NCI-H345 treated with DMSO at 0.1 percent for 48 hours (cell line): ENCODE measurements at regions not wholly inside any gene's neighbourhood (a gene's known extent, or its start where the extent isn't known, plus 50 kb on each side); places are given as distances from the start of the nearest gene placed in this dataset.

ENCODE experiments used
- DNase-seq: peaks from one replicate; lab custom pipeline; 2025; ENCODE audit not compliant: unreplicated experiment; lab: John Stamatoyannopoulos, UW

DNA sequence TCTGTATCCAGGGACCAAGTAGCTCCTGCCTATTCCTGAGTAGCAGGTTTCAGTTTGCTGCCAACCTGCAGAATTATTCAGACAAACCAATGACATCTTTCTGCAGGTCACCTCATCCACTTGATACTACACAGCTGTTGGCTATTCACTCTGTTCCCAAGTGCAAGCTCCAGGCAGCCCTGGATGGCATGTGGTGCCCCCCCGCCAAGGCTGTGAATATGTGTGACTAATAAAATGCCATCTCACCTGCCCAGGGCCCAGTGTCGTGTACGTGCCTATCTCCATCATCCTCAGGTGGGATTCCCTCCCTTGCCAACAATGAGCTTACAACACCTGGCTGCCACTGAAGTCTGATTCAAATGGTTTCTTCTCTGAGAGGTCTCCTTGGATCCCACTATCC lies 125.8 kb downstream of the RAB11FIP2 start:
- no peak for DNase-seq

DNA sequence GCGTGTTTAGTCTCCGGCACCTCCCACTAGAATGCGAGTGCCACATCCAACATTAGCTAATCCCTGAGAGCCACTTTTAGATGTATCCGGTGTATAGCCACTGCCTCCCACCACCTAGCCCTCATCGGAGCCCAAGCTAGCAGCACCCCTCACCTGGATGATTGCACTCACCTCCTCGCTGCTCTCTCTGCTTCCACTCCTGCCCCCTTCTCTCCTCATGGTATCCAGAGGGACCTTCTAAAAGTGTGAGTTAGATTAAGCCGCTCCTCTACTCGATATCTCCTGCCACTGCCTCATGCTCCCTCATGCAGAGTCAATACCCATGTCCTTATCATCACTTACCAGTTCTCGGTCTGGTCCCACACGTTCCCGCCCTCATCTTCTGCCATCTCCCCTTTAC lies 125.3 kb downstream of the RAB11FIP2 start:
- DNase-seq = no peak

GRCh38 chr10:117924820-117925219 lies 121.9 kb downstream of the RAB11FIP2 start:
- DNase-seq = no peak

DNA sequence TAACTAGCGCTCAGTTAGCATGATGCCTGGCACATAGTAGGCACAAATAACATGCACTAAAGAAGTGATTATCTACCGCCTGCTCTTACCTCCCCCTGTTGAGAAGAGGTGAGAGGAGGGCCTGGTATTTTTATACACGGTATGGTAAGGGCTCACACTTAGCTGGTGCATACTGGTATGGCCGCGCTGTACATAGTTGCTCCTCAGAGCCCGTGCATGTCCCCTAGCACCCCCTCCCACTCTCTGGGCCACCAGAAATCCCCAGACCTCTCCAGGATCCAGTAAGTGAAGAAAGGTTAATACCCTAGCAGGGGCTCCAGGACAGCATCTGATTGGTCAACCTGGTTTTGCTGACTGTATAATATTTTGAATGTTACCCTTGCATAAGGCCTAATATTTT lies 121.4 kb downstream of the RAB11FIP2 start:
- no peak for DNase-seq

- no peak for DNase-seq
Observed at GRCh38 chr10:117926491-117926890, 120.2 kb downstream of the RAB11FIP2 start.

DNA sequence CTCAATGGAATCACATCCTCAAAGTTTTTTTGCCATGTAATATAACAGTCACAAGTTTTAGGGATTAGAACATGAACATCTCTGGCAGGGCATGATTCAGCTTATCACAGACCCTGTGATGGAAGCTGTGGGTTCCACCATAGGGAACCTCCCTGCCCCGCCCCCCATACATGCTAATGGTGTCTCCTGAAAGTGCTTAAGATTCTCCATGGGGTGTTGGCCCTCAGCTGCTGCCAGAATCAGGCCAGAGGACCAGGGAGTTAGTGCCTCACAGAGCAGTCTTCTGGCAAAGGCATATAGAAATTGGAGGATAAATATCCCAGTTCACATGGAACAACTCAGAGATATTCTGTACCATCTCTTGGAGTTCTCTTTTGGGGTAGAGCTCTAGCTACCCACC lies 119.4 kb downstream of the RAB11FIP2 start:
- DNase-seq = no peak

- DNase-seq = no peak
Observed at GRCh38 chr10:117927871-117928270, 118.9 kb downstream of the RAB11FIP2 start.

DNA sequence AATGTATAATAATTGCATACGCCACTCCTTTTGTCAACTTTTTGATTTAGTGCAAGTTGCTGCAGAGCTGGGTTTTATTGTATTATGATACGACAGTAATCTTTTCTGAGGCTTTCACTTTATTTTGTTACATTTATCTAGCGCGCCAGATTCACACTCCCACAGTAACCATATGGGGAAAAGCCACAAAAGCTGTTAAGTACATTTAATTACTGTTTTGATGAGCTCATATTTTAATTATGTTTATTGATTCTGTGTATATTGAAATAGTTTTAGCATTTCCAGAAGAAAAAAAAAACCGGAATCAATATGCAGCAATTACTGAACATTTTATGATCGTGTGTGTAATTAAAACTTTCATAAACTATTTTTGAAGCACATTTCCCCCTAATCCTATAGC lies 118.5 kb downstream of the RAB11FIP2 start:
- DNase-seq = no peak

DNA sequence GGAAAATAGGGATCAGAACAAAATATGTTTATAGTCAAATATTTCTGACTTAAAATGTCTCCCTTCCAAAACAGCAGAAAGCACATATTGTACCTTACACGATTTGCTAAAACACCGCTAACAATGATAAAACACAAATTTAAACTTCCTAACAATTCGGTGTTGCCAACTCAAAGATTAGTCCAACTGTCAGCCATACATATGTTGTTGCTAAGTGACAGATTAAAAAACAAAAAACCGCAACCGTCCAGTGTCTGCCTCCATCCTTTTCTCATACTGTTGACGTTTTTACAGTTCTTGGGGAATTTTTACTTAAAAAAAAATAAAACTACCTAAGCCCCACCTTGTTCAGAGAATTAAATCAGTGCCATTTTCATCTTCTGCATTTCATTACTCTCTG lies 118.0 kb downstream of the RAB11FIP2 start:
- no peak for DNase-seq

- DNase-seq = no peak
Observed at GRCh38 chr10:117929327-117930067, 117.2 kb downstream of the RAB11FIP2 start.

- no peak for DNase-seq
Observed at GRCh38 chr10:117931078-117931477, 115.7 kb downstream of the RAB11FIP2 start.

- DNase-seq = no peak
Observed at GRCh38 chr10:117933036-117933435, 113.7 kb downstream of the RAB11FIP2 start.

GRCh38 chr10:117934477-117934876 lies 112.3 kb downstream of the RAB11FIP2 start:
- DNase-seq = no peak

DNA sequence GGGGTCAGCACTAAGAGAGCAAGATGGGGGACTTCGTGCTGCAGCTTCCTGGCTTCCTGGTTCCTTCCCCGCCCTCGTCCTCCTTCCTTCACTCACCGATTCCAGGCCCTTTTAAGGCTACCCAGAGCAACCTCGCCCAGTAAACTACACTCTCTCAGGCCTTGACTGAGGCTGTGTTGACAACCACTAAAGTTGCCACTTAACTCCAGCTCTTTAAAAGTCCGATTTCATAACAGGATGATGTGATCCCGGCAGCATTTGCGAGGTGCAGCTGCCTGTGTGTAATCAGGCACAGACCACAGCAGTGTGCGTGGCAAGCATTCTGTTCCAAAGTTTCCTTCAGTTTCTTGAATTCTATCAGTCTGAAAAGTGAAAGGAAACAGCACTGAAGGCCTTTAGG lies 110.6 kb downstream of the RAB11FIP2 start:
- DNase-seq = no peak

- DNase-seq = no peak
Observed at GRCh38 chr10:117936566-117936965, 110.2 kb downstream of the RAB11FIP2 start.

GRCh38 chr10:117936976-117937375 lies 109.8 kb downstream of the RAB11FIP2 start:
- no peak for DNase-seq

DNA sequence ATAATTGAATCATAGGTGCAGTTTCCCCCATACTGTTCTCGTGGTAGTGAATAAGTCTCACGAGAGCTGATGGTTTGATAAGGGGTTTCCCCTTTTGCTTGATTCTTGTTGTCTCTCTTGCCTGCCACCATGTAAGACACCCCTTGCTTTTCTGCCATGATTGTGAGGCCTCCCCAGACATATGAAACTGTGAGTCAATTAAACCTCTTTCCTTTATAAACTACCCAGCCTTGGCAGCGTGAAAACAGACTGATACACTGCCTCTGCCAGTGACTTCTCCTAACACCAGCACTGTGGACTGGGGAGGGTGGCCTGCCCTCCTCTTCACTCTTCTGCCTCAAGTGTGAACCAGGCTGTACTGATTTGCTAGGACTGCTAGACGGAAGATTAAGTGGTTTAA lies 108.6 kb downstream of the RAB11FIP2 start:
- DNase-seq = no peak

GRCh38 chr10:117942226-117942625 lies 104.5 kb downstream of the RAB11FIP2 start:
- DNase-seq = no peak

GRCh38 chr10:117944676-117945447 lies 101.9 kb downstream of the RAB11FIP2 start:
- DNase-seq = no peak

DNA sequence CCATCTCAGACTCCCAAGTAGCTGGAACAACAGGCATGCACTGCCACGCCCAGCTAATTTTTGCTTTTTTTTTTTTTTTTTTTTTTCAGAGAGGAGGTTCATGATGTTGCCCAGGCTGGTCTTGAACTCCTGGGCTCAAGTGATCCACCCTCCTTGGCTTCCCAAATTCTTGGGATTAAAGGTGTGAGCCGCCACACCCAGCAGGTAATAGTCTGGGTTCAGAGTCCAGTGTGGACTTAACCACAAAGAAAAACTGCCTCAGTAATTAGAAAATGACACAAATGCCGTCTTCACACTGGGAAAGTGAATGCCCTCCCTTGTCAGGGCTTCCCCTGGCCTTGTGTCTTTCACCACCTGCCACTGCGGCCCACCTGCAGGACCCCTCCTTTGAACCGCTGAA lies 101.1 kb downstream of the RAB11FIP2 start:
- no peak for DNase-seq

GRCh38 chr10:117946525-117947070 lies 100.1 kb downstream of the RAB11FIP2 start:
- DNase-seq = no peak

DNA sequence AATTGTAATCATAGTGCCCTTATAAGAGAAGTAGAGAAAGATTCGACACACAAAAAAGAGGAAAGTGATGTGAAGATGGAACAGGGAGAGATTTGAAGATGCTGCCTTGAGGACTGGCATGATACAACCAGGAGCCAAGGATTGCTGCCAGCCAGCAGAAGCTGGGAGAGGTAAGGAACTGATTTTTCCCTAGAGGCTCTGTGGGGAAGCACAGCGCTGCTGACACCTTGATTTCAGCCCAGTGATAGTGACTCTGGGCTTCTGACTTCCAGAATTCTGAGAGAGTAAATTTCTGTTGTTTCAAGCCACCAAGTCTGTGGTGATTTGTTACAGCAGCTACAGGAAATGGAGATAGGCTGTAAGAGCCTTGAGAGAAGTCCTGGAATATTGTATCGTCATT lies 98.2 kb downstream of the RAB11FIP2 start:
- DNase-seq = no peak
